Lower lobe of right lung (tissue), 2 donors: ENCODE measurements at regions not wholly inside any gene's neighbourhood (a gene's known extent, or its start where the extent isn't known, plus 50 kb on each side); places are given as distances from the start of the nearest gene placed in this dataset.

ENCODE experiments used
- ATAC-seq, 2 donors: fragments of 200-7000 bp; cut with Tn5 transposase; one replicate each; pipeline ENCODE4 v1.9.1; 2020 to 2022; ENCODE audit warnings: mild to moderate bottlenecking in 2 of 2, moderate library complexity in 2 of 2
- DNase-seq: peaks from one replicate; pipeline ENCODE4 v3.0.0-alpha.2; 2020
- H3K27ac ChIP-seq: fragments of 200-600 bp; one replicate; pipeline ENCODE4 v1.8.0; 2022
- H3K27me3 ChIP-seq: fragments of 200-600 bp; one replicate; pipeline ENCODE4 v1.8.0; 2022; ENCODE audit warnings: low read depth
- H3K36me3 ChIP-seq: fragments of 200-600 bp; one replicate; pipeline ENCODE4 v1.8.0; 2022; ENCODE audit warnings: mild to moderate bottlenecking
- H3K4me1 ChIP-seq: fragments of 200-600 bp; one replicate; pipeline ENCODE4 v1.8.0; 2022
- H3K4me3 ChIP-seq: fragments of 200-600 bp; one replicate; pipeline ENCODE4 v1.8.0; 2022; ENCODE audit warnings: mild to moderate bottlenecking
- H3K9me3 ChIP-seq: fragments of 200-600 bp; one replicate; pipeline ENCODE4 v1.8.0; 2022
- CTCF ChIP-seq: fragments of 200-600 bp; IDR thresholded peaks from one replicate; pipeline ENCODE4 v1.8.0; 2022; ENCODE audit warnings: antibody characterized with exemption, mild to moderate bottlenecking
- intact Hi-C: fragments of 100-400 bp; cut with DNase I; formaldehyde crosslinking; loops from one replicate; pipeline ENCODE4 v1.11.0; 2022
- donor health status: DM: no; HTN: yes; CAD: no; lungs with severe emphysema.

DNA sequence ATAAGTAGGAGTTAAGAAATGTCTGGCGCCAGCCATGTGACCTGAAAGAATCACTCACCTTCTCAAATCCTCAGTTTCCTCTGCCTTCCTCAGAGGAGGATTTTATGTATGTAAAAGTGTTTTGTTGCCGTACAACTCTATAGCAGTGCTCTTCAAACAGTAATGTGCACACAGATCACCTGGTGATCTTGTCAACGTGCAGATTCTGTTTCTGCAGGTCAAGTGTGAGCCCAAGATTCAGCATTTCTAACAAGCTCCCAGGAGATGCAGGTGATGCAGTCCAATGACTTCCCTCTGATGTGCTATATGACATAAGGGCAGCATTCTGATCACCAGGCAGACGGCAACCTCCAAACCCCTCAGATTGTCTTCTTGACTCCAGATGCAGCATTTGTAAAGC lies 83.7 kb downstream of the CDC7 start:
- peaks cover 13% of the 10 kb centered on the region for H3K4me1 ChIP-seq

DNA sequence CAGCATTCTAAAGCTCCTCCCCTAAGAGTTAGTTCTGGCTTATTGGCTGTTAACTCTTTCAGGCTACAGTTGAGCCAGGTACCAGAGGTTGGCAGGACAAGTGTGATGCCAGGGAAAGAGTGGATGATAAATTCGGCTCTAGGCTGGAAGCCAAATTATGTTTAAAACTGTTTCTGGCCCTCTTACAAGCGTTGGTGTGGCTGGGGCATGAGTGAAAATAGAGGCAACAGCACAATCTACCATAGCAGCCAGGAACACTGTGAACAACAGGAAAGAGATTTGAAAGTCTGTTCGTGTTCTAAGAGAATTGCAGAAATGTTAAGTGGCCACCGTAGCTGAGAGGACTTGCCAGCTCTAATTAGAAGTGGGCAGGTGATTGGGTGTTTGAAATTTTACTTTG lies 84.2 kb downstream of the CDC7 start:
- Histone ChIP-seq H3K4me3 (no peak overlapping the region), H3K27me3 (no peaks in the 10 kb centered on the region), H3K9me3 (no peaks in the 10 kb centered on the region), H3K27ac (peak overlapping the region; percentile 32), H3K4me1 (peaks cover 12% of the 10 kb centered on the region), H3K36me3 (no peaks in the 10 kb centered on the region)
- intact Hi-C loops = no loop called here
- DNase-seq (no peak), ATAC-seq (peak; percentile 73 to 81)
- TF ChIP-seq CTCF = no peak

More for the DNA sequence above, 83.7 kb downstream of the CDC7 start:
- no peaks in the 10 kb centered on the region for H3K36me3 ChIP-seq
- no peaks in the 10 kb centered on the region for H3K27me3 ChIP-seq
- no peak for TF ChIP-seq CTCF
- no peak overlapping the region for H3K4me3 ChIP-seq
- ATAC-seq (no peak), DNase-seq (no peak)
- H3K27ac ChIP-seq = no peak overlapping the region
- intact Hi-C loops = no loop called here
- no peaks in the 10 kb centered on the region for H3K9me3 ChIP-seq

DNA sequence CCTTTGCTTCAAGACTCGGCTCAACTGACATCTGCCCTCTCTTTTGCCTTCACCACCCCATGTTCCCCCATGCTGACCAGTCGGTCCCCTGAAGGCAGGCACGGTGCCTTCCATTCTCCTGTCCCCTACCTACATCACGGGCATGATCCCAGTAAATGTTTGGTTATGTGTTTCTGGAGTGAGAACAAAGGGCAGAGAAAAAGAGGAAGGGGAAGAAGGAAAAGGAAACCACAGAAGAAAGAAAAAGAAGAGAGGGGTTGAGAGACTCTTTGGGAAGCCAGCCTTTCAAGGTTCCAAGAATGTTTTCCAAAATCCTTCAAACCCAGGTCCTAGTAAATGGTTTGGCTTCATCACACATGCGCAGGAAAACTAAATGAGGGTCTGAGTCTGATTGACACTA lies 84.9 kb downstream of the CDC7 start:
- Histone ChIP-seq H3K4me3 (no peak overlapping the region), H3K27me3 (no peaks in the 10 kb centered on the region), H3K4me1 (peaks cover 12% of the 10 kb centered on the region), H3K9me3 (no peaks in the 10 kb centered on the region), H3K36me3 (no peaks in the 10 kb centered on the region), H3K27ac (no peak overlapping the region)
- DNase-seq (no peak), ATAC-seq (peak in 1 of 2 donors; percentile 29)
- TF ChIP-seq CTCF = no peak
- intact Hi-C loops = no loop called here

DNA sequence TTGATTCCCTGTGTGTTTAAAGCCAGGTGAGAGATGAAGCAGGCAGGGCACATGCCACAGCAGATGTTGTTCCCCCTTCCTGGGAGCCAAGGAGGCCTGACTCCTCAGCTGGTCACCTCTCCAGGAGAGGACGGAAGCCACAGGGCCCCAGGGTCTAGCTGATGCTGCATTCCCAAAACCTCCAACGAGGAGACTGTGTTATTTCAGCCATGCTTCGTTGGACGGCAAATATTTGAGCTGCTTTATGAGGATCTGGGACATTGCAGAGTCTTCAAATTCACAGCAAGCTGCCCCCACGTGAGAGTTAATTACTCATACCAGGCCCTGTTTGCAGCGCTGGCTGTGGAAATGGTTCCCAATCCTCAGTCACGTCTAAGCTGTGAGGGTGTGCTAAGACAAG lies 85.3 kb downstream of the CDC7 start:
- H3K4me1 ChIP-seq = peaks cover 12% of the 10 kb centered on the region
- ATAC-seq = no peak
- H3K27me3 ChIP-seq = no peaks in the 10 kb centered on the region
- no peaks in the 10 kb centered on the region for H3K36me3 ChIP-seq
- intact Hi-C loops = no loop called here
- TF ChIP-seq CTCF = no peak
- H3K4me3 ChIP-seq = no peak overlapping the region
- H3K9me3 ChIP-seq = no peaks in the 10 kb centered on the region
- no peak for DNase-seq
- H3K27ac ChIP-seq = no peak overlapping the region

DNA sequence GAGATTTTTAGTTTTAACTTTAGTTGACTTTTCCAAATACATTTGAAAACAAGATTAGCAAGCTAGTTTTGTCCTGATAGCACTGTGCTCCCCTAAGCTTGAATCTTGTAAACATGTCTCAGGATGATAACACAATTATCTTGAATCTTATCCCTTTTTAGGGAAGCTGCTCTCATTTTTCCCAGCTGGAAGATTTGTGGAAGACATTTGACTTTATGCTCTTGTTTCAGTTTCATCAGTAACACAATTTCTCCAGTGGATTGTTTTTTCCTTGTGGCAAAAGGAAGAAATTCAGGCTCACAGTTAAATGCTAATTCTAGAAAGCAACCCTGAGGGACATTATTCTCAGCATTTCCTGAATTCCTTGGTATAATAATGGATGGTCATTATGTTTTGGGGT lies 88.8 kb downstream of the CDC7 start:
- H3K9me3 ChIP-seq = no peaks in the 10 kb centered on the region
- intact Hi-C loops = no loop called here
- peaks cover 11% of the 10 kb centered on the region for H3K4me1 ChIP-seq
- no peak for DNase-seq
- H3K4me3 ChIP-seq = no peak overlapping the region
- no peaks in the 10 kb centered on the region for H3K27me3 ChIP-seq
- no peak for TF ChIP-seq CTCF
- ATAC-seq = no peak
- no peak overlapping the region for H3K27ac ChIP-seq
- H3K36me3 ChIP-seq = no peaks in the 10 kb centered on the region
